WI38 (cell line): ENCODE measurements at regions not wholly inside any gene's neighbourhood (a gene's known extent, or its start where the extent isn't known, plus 50 kb on each side); places are given as distances from the start of the nearest gene placed in this dataset.

Source experiments
- H3K4me3 ChIP-seq: 2 replicates; pipeline ENCODE4 v1.5.1; 2011; ENCODE audit warnings: low read depth, mild to moderate bottlenecking, control low read depth, low read length
- TF ChIP-seq, protein P1 (sequence below): IDR thresholded peaks from 2 replicates; pipeline ENCODE4 v1.5.1; 2012; ENCODE audit warnings: low read depth, mild to moderate bottlenecking, control low read depth, low read length

DNA sequence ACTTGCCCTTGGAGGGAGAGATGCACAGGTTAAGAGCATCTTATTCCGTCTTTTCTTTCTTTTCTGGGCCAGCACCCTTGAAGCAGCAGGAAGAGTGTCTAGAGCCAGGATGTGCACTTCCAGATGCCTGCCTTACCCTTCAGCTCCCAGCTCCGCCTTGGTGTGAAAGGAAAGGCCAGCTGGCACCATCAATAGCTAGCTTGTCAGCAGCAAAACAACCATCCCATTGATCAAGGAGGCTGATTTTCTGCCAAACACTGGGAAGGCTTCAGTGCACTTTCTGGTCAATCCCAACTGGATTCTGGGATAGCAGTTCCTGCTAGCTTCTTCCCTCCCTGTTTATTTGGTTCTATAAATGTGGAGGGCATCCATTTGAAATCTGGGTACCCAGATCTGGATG lies 110.9 kb upstream of the GALNT15 start:
- TF ChIP-seq, protein P1, sequence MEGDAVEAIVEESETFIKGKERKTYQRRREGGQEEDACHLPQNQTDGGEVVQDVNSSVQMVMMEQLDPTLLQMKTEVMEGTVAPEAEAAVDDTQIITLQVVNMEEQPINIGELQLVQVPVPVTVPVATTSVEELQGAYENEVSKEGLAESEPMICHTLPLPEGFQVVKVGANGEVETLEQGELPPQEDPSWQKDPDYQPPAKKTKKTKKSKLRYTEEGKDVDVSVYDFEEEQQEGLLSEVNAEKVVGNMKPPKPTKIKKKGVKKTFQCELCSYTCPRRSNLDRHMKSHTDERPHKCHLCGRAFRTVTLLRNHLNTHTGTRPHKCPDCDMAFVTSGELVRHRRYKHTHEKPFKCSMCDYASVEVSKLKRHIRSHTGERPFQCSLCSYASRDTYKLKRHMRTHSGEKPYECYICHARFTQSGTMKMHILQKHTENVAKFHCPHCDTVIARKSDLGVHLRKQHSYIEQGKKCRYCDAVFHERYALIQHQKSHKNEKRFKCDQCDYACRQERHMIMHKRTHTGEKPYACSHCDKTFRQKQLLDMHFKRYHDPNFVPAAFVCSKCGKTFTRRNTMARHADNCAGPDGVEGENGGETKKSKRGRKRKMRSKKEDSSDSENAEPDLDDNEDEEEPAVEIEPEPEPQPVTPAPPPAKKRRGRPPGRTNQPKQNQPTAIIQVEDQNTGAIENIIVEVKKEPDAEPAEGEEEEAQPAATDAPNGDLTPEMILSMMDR, result no peak

DNA sequence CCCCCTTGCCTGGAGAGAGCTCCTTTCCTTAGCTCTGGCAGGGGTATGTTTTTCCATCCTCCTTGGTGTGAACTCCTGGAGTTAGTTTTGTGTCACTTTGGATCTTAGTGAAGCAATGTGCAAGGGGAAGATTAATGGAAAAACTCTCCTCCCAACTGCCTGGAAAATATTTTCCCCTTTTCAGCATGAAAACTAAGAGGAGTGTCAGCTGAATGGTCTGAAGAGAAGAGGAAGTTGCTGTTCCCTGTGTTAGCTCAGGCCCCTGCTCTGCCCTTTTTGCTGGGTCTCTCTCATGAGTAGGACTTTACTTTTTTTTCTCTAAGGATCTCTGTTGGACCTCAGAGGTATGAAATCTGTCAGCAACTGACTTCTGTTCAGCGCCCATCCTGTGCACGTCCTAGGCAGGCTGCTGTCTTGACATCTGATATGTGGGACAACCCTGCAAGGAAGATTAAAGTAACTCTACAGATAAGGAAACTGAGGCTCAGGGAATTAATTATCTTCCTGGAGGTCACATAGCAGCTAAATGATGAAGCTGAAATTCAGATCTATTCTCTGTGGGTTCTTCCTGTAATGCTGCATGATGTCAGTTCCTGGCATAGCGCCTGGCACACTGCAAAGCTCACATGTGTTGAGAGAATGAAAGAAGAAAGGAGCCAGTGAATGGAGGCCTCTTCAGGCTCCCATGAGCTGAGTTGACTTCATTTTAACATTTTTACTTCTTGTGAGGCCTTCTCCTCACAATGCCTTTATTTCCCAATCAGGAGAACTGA lies 109.7 kb upstream of the GALNT15 start:
- TF ChIP-seq, protein P1, result no peak
- H3K4me3 ChIP-seq, result no peak overlapping the region

More for the DNA sequence above, 110.9 kb upstream of the GALNT15 start:
- H3K4me3 ChIP-seq, result no peak overlapping the region

- TF ChIP-seq, protein P1, result no peak
- H3K4me3 ChIP-seq, result no peak overlapping the region
Measured at GRCh38 chr3:16066545-16066944, 107.9 kb upstream of the GALNT15 start.

- TF ChIP-seq, protein P1, result no peak
Measured at GRCh38 chr3:16066975-16067374, 107.5 kb upstream of the GALNT15 start.

GRCh38 chr3:16067837-16068471 lies 106.5 kb upstream of the GALNT15 start:
- no peak overlapping the region for H3K4me3 ChIP-seq
- TF ChIP-seq, protein P1, result no peak

More at GRCh38 chr3:16066975-16067374, 107.5 kb upstream of the GALNT15 start:
- no peak overlapping the region for H3K4me3 ChIP-seq

- H3K4me3 ChIP-seq, result no peak overlapping the region
- TF ChIP-seq, protein P1, result no peak
Measured at GRCh38 chr3:16069149-16069922, 105.1 kb upstream of the GALNT15 start.
